MCF 10A (cell line): ENCODE measurements at regions not wholly inside any gene's neighbourhood (a gene's known extent, or its start where the extent isn't known, plus 50 kb on each side); places are given as distances from the start of the nearest gene placed in this dataset.

Experiments
- BruUV-seq: library from RNA; stranded (reverse); fragments of 400-500 nt; replicated peaks from 2 replicates; lab custom pipeline; 2021; lab: Mats Ljungman, UMichigan
- CTCF ChIA-PET: fragments of 300-600 bp; sonication (Branson Sonifier 250); formaldehyde crosslinking; extraction: SDS; loops from one replicate; lab custom pipeline; 2021; ENCODE audit warnings: antibody characterized with exemption, inconsistent platforms; lab: Yijun Ruan, JAX
- POLR2A ChIA-PET: fragments of 300-600, 350-650 bp; sonication (Branson Sonifier 250); formaldehyde crosslinking; extraction: SDS; loops from one replicate; lab custom pipeline; 2020; ENCODE audit warnings: antibody characterized with exemption, inconsistent platforms; lab: Yijun Ruan, JAX
- DNase-seq: peaks from one replicate; pipeline ENCODE4 v3.0.0-alpha.2; 2018; ENCODE audit not compliant: unreplicated experiment
- H3K27ac Mint-ChIP-seq: one replicate; pipeline ENCODE4 v1.8.0; 2022; ENCODE audit warnings: mild to moderate bottlenecking, low read depth, mixed read lengths; ENCODE audit not compliant: unreplicated experiment
- H3K27me3 Mint-ChIP-seq: one replicate; pipeline ENCODE4 v1.8.0; 2022; ENCODE audit warnings: mixed read lengths; ENCODE audit not compliant: insufficient read depth, unreplicated experiment
- H3K36me3 Mint-ChIP-seq: one replicate; pipeline ENCODE4 v1.8.0; 2022; ENCODE audit warnings: mild to moderate bottlenecking, moderate library complexity, mixed read lengths; ENCODE audit not compliant: insufficient read depth, unreplicated experiment
- H3K4me1 Mint-ChIP-seq: one replicate; pipeline ENCODE4 v1.8.0; 2022; ENCODE audit warnings: mixed read lengths; ENCODE audit not compliant: insufficient read depth, unreplicated experiment
- H3K4me3 Mint-ChIP-seq: one replicate; pipeline ENCODE4 v1.8.0; 2022; ENCODE audit warnings: mild to moderate bottlenecking, moderate library complexity, mixed read lengths; ENCODE audit not compliant: unreplicated experiment
- H3K9me3 Mint-ChIP-seq: one replicate; pipeline ENCODE4 v1.8.0; 2022; ENCODE audit warnings: mixed read lengths; ENCODE audit not compliant: unreplicated experiment
- intact Hi-C: fragments of 100-400 bp; cut with micrococcal nuclease; formaldehyde crosslinking; loops from 2 replicates; pipeline ENCODE4 v1.14.1; 2022
- TF ChIP-seq, protein P1 (sequence below): fragments of 200-600 bp; IDR thresholded peaks from one replicate; pipeline ENCODE4 v1.8.0; 2022; ENCODE audit warnings: antibody characterized with exemption, mild to moderate bottlenecking; ENCODE audit not compliant: unreplicated experiment

DNA sequence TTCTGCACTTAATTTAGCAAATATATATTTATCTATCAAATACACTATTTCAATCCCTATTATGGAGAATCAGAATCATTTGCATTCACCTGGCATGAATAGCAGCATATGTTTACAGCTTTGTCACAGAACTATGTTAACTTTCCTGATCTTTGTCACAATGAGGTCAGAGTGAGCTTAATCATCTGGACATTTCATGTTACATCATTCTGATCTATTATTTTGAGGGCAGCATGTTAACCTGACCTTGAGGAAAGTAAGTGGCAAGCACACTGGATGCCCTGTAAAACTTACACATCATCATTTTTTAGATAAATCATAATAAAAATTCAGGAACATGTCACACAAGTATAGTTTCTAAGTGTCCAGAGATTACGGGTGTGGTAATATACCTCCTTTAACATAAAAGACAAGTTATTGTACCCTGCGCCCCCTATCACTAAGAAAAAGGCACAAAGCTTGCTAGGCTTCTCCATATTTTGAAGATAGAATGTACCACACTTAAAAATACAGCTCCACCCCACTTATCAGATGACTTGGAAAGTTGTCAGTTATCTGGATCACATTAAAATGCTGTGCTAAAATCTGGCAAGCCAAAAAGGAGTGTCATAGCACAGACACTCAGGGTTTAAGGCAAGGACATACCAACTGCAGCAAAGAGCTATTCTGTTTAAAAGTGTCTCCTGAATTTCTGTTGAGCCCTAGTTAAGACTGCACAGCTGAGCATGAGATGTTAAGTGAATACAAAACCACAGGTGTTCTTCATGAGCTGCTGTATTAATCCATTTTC is 182.7 kb upstream of the FAT4 start:
- Mint-ChIP-seq H3K4me1 (no peaks in the 10 kb centered on the region), H3K9me3 (no peaks in the 10 kb centered on the region), H3K36me3 (no peaks in the 10 kb centered on the region), H3K27ac (no peak overlapping the region), H3K4me3 (no peak overlapping the region), H3K27me3 (no peaks in the 10 kb centered on the region)
- intact Hi-C loops: no loop called here
- no TSS peak for BruUV-seq
- ChIA-PET POLR2A (interaction anchor here (0.9 to 1.1 kb wide), 2 partner anchors 9 to 19 kb away, joined by 3 to 4 read pairs; no protein-coding TSS in a partner anchor), CTCF (interaction anchor here (0.8 kb wide), 1 partner anchor 462 kb away, joined by 3 read pairs; no protein-coding TSS in a partner anchor)
- TF ChIP-seq, protein P1, sequence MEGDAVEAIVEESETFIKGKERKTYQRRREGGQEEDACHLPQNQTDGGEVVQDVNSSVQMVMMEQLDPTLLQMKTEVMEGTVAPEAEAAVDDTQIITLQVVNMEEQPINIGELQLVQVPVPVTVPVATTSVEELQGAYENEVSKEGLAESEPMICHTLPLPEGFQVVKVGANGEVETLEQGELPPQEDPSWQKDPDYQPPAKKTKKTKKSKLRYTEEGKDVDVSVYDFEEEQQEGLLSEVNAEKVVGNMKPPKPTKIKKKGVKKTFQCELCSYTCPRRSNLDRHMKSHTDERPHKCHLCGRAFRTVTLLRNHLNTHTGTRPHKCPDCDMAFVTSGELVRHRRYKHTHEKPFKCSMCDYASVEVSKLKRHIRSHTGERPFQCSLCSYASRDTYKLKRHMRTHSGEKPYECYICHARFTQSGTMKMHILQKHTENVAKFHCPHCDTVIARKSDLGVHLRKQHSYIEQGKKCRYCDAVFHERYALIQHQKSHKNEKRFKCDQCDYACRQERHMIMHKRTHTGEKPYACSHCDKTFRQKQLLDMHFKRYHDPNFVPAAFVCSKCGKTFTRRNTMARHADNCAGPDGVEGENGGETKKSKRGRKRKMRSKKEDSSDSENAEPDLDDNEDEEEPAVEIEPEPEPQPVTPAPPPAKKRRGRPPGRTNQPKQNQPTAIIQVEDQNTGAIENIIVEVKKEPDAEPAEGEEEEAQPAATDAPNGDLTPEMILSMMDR: no peak
- DNase-seq: no peak

DNA sequence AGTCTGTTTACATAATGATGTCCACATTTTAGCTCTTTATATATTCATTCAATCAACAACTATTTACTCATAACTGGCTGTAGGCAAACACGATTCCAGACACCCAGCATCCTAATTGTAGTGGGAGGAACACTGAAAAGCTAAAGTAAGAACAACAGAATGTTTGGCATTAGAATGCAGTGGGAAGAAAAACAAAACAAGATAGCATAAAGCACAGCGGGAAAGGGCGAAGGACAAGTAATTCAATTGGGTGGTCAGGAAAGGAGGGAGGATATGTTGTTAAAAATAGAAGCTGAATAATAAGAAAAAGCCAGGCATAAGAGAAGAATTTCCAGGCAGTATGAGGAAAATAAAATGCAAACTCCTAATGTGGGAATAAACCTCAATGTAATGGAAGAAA is 189.5 kb upstream of the FAT4 start:
- TF ChIP-seq, protein P1: no peak
- POLR2A ChIA-PET: no interaction called here
- Mint-ChIP-seq H3K27me3 (no peaks in the 10 kb centered on the region), H3K4me1 (no peaks in the 10 kb centered on the region), H3K9me3 (no peaks in the 10 kb centered on the region), H3K4me3 (no peak overlapping the region), H3K36me3 (peaks cover 6% of the 10 kb centered on the region), H3K27ac (no peak overlapping the region)
- no peak for DNase-seq
- CTCF ChIA-PET: interaction anchor here (0.6 kb wide), 1 partner anchor 416 kb away, joined by 4 read pairs; no protein-coding TSS in a partner anchor
- intact Hi-C loops: no loop called here
- no TSS peak for BruUV-seq

DNA sequence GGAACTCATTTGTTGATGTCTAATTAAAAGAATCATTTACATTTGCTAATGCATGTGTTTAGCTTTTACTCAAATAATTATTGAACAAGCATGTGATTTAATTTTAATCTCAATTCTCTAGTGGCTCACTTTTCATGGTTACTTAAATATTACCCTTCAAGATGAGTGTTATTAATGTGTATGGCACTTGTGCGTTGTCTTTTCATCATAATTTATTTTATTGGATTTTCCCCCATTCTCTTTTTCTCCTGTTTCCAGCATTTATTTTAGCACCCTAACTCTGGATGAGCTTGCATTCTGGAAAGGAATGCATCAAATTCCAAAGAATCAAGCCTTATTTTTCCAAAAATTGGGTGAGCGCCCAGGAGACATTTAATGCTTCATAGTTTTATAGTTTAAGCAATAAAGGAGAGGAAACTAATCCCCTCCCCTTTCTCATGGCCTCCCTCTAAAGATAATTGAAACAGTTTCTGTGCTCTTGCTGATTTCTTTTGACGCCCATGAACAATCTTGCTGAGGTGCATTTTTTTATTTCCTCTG is 191.1 kb upstream of the FAT4 start:
- BruUV-seq: no TSS peak
- DNase-seq: no peak
- Mint-ChIP-seq H3K4me3 (no peak overlapping the region), H3K36me3 (peaks cover 6% of the 10 kb centered on the region), H3K27me3 (no peaks in the 10 kb centered on the region), H3K4me1 (no peaks in the 10 kb centered on the region), H3K27ac (no peak overlapping the region), H3K9me3 (no peaks in the 10 kb centered on the region)
- CTCF ChIA-PET: no interaction called here
- POLR2A ChIA-PET: no interaction called here
- intact Hi-C loops: no loop called here
- TF ChIP-seq, protein P1: no peak

DNA sequence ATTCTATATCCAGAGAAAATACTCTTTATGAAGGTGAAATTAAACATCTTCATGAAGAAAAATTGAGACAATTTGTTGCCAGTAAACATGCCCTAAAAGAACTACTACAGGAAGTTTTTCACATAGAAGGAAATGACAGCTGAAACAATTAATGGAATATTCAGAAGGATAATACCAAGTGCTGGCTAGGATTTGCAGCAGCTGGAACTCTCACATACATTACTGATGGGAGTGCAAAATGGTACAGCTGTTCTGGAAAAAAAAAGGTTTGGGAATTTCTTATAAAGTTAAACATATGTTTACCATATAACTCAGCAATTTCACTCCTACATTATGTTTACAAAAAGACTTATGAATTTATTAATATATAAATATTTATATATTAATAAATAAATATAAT is 193.2 kb upstream of the FAT4 start:
- ChIA-PET CTCF (no interaction called here), POLR2A (no interaction called here)
- Mint-ChIP-seq H3K9me3 (no peaks in the 10 kb centered on the region), H3K27me3 (no peaks in the 10 kb centered on the region), H3K4me1 (no peaks in the 10 kb centered on the region), H3K27ac (no peak overlapping the region), H3K4me3 (no peak overlapping the region), H3K36me3 (peaks cover 6% of the 10 kb centered on the region)
- BruUV-seq: no TSS peak
- TF ChIP-seq, protein P1: no peak
- intact Hi-C loops: no loop called here
- no peak for DNase-seq
